ENCODE measurements at regions not wholly inside any gene's neighbourhood (a gene's known extent, or its start where the extent isn't known, plus 50 kb on each side); places are given as distances from the start of the nearest gene placed in this dataset.
"Not testable (repeated sequence)": the region's sequence is repeated elsewhere in the genome, so short reads cannot be mapped to it uniquely, and the experiment has no call there.

GRCh38 chr14:25699981-25700380 is 650.0 kb upstream of the STXBP6 start:
- no peak for DNase-seq

- no peak for DNase-seq
Measured at GRCh38 chr14:25698111-25698510, 648.2 kb upstream of the STXBP6 start.

- no peak for DNase-seq
Measured at GRCh38 chr14:25696176-25696575, 646.2 kb upstream of the STXBP6 start.

- no peak for DNase-seq
Measured at GRCh38 chr14:25685004-25685403, 635.1 kb upstream of the STXBP6 start.

GRCh38 chr14:25680934-25681333 is 631.0 kb upstream of the STXBP6 start:
- no peak for DNase-seq

- DNase-seq: not testable (repeated sequence)
Measured at GRCh38 chr14:25680511-25680910, 630.6 kb upstream of the STXBP6 start.

- no peak for DNase-seq
Measured at GRCh38 chr14:25677111-25677510, 627.2 kb upstream of the STXBP6 start.

- no peak for DNase-seq
Measured at GRCh38 chr14:25667387-25667786, 617.4 kb upstream of the STXBP6 start.

- no peak for DNase-seq
Measured at GRCh38 chr14:25666877-25667276, 616.9 kb upstream of the STXBP6 start.

- DNase-seq: no peak
Measured at GRCh38 chr14:25658988-25659387, 609.0 kb upstream of the STXBP6 start.

- DNase-seq: no peak
Measured at GRCh38 chr14:25630447-25630846, 580.5 kb upstream of the STXBP6 start.

GRCh38 chr14:25628978-25629377 is 579.0 kb upstream of the STXBP6 start:
- peak; percentile 41 for DNase-seq

- no peak for DNase-seq
Measured at GRCh38 chr14:25628390-25628789, 578.4 kb upstream of the STXBP6 start.

GRCh38 chr14:25626986-25627385 is 577.0 kb upstream of the STXBP6 start:
- DNase-seq: no peak

- DNase-seq: no peak
Measured at GRCh38 chr14:25622763-25623162, 572.8 kb upstream of the STXBP6 start.

- DNase-seq: no peak
Measured at GRCh38 chr14:25620515-25620914, 570.6 kb upstream of the STXBP6 start.

GRCh38 chr14:25615174-25615573 is 565.2 kb upstream of the STXBP6 start:
- no peak for DNase-seq

GRCh38 chr14:25607192-25607591 is 557.2 kb upstream of the STXBP6 start:
- no peak for DNase-seq

GRCh38 chr14:25602106-25602505 is 552.2 kb upstream of the STXBP6 start:
- DNase-seq: no peak

- no peak for DNase-seq
Measured at GRCh38 chr14:25588751-25589150, 538.8 kb upstream of the STXBP6 start.

GRCh38 chr14:25574628-25575325 is 524.8 kb upstream of the STXBP6 start:
- no peak for DNase-seq

GRCh38 chr14:25570483-25570882 is 520.5 kb upstream of the STXBP6 start:
- DNase-seq: no peak

GRCh38 chr14:25557466-25557865 is 507.5 kb upstream of the STXBP6 start:
- DNase-seq: no peak

- no peak for DNase-seq
Measured at GRCh38 chr14:25552826-25553225, 502.9 kb upstream of the STXBP6 start.

GRCh38 chr14:25551674-25552073 is 501.7 kb upstream of the STXBP6 start:
- no peak for DNase-seq
